GM12874 (cell line): ENCODE measurements at regions not wholly inside any gene's neighbourhood (a gene's known extent, or its start where the extent isn't known, plus 50 kb on each side); places are given as distances from the start of the nearest gene placed in this dataset.

Source experiments
- TF ChIP-seq, protein P1 (sequence below): IDR thresholded peaks from 2 replicates; pipeline ENCODE4 v1.5.1; 2011; ENCODE audit warnings: low read depth, mild to moderate bottlenecking, control low read depth, low read length, moderate library complexity; ENCODE audit not compliant: insufficient read depth

DNA sequence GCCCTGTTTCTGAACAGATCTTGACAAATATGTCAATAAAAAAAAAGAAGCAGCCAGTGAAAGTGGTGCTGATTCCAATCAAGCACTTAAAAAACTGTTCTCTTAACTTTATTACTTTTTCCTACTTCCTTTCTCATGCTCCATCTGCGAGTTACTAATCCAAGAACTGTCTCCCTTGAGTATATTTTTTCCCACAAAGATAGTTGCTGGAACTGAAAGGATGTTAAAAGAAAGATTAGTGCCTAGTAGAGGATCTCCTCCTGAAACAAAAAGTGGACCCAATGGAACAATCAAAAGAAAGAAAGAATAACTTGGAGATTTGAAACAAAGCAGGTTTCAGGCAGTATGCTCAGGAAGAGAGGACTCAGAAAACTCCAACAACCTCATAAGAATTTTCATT lies 1034.8 kb downstream of the PCDH17 start:
- TF ChIP-seq, protein P1, sequence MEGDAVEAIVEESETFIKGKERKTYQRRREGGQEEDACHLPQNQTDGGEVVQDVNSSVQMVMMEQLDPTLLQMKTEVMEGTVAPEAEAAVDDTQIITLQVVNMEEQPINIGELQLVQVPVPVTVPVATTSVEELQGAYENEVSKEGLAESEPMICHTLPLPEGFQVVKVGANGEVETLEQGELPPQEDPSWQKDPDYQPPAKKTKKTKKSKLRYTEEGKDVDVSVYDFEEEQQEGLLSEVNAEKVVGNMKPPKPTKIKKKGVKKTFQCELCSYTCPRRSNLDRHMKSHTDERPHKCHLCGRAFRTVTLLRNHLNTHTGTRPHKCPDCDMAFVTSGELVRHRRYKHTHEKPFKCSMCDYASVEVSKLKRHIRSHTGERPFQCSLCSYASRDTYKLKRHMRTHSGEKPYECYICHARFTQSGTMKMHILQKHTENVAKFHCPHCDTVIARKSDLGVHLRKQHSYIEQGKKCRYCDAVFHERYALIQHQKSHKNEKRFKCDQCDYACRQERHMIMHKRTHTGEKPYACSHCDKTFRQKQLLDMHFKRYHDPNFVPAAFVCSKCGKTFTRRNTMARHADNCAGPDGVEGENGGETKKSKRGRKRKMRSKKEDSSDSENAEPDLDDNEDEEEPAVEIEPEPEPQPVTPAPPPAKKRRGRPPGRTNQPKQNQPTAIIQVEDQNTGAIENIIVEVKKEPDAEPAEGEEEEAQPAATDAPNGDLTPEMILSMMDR, result no peak

DNA sequence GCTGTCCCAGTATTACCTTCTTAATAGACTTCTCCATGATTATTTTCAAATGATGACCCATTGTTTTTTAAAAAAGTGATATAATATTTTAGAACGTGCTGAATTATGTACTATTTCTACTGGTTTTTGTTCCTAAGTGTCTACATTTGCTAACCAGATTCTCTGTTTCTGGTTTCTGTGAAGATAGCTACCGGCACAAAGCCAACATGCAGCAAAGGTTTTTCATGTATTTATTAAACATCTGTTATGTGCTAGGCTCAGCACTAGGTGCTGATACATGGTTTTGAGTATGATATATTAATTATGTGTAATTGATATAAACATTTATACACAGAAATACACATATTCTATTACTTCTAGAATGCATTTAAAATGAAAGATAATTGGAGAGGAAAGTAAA lies 1035.6 kb downstream of the PCDH17 start:
- TF ChIP-seq, protein P1, result no peak

DNA sequence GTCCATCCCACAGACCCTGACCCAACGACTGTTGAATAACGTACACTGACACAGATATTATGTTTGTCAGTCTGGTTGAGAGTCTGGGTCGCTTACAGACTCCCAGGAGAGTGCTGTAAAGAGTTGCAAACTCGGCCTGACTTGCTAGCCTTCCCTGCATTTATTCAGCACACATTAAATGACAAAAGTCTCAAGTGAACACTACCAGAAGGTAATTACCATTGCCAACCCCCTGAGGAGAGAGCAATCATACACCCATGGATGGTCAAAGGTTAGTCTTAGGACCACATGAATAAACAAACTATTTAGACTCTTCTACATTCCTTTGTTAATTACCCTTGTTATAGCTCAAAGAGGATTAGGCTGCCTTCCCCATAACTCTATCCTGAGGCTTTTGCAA lies 1048.6 kb downstream of the PCDH17 start:
- TF ChIP-seq, protein P1, result no peak

DNA sequence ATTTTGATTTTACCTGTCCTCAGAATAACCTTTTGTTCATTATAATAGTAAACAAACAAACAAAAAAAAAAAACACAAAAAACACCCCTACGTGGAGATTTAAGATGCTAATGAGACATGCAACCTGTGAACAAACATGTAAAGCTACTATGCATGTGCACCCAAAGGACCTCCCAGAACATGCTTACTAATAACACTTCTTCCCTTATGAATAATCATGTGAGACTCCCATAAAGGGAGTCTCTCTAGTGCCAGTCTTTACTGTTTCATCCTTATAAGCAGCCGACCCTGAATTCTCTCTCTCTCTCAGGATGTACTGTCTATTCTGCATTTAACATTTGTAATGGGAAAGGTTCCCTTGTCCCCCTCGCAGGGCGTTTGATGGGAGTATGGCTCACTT lies 1051.1 kb downstream of the PCDH17 start:
- TF ChIP-seq, protein P1, result no peak

DNA sequence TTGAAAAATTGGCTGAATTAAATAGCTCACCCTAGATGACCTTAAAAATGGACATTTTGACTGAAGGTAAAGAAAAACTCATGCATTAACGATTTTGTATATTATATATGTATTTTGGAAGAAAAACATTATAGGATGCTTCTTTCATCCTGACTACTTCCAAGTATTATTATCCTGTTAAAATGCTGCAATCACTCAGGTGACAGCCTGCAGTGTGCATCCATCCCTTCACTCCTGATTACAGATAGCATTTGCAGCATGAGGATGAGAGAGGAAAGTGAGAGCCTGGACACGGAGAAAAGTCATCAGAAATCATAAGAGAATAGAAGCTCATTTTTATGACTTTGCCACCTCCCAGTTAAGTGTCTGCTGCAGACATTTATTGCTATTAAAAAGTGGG lies 1055.6 kb downstream of the PCDH17 start:
- TF ChIP-seq, protein P1, result no peak

DNA sequence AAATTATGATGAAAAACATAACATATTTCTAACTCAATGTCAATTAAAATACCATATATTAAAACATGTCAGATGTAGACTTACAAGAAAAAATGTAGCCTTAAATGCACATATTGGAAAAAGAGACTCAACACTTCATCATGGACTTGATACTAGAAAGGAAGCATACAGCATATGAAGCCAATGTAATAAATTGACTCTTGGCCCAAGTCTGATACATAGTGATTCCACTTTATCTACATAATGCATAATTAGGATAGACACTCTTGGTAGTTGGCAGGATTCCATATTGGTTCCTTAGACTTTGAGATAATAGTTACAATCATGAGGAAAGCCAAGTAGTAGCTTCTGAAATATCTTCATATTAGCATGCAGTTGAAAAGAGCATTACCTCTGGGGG lies 1067.0 kb downstream of the PCDH17 start:
- TF ChIP-seq, protein P1, result no peak

DNA sequence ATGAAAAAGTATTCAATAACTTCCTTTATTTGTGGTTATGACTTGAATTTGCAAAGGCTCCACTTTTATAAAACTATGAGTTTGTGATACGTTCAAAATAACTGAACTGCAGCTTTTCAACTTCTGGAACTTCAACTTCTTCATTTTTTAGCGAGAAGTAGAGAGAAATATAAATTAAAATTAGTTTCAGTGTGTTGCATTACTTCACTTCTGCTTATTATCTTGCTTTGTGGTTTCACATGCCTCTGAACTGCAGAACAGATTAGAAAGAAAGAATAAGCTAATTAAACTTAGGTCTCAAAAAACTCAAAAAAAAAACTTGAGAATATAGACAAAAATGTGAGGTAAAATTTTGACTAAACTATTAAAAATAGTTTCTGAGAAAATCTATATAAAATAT lies 1073.4 kb downstream of the PCDH17 start:
- TF ChIP-seq, protein P1, result no peak

DNA sequence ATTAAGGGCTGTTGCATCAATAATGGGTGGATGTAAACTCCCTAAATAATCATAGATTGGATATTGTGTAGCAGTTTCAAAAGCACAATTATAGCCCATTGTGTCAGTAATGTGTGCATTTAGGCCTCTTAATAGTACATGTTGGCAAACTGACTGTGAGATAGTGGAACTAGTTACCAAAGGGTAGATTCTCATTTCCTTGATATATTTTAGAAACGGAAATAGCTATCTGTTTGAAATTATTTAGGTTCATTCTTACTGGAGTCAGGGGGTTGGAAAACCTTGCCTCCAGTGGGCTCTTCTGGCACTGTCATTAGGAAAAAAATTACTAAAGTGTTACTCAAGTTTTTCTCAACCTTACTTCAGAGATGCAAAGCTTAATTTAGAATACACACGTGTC lies 1074.9 kb downstream of the PCDH17 start:
- TF ChIP-seq, protein P1, result no peak
